WI38 (cell line): ENCODE measurements at regions not wholly inside any gene's neighbourhood (a gene's known extent, or its start where the extent isn't known, plus 50 kb on each side); places are given as distances from the start of the nearest gene placed in this dataset.

Source experiments
- H3K4me3 ChIP-seq: 2 replicates; pipeline ENCODE4 v1.5.1; 2011; ENCODE audit warnings: low read depth, mild to moderate bottlenecking, control low read depth, low read length
- CTCF ChIP-seq: IDR thresholded peaks from 2 replicates; pipeline ENCODE4 v1.5.1; 2012; ENCODE audit warnings: low read depth, mild to moderate bottlenecking, control low read depth, low read length

GRCh38 chr11:96506953-96507354, 117.1 kb downstream of the JRKL start:
- no peak overlapping the region for H3K4me3 ChIP-seq

GRCh38 chr11:96508861-96509260, 119.0 kb downstream of the JRKL start:
- no peak for TF ChIP-seq CTCF

More at GRCh38 chr11:96506953-96507354, 117.1 kb downstream of the JRKL start:
- TF ChIP-seq CTCF = no peak

GRCh38 chr11:96520939-96521338, 131.1 kb downstream of the JRKL start:
- no peak overlapping the region for H3K4me3 ChIP-seq
- no peak for TF ChIP-seq CTCF

More at GRCh38 chr11:96508861-96509260, 119.0 kb downstream of the JRKL start:
- no peak overlapping the region for H3K4me3 ChIP-seq

- H3K4me3 ChIP-seq = no peak overlapping the region
These were observed 133.8 kb downstream of the JRKL start for GRCh38 chr11:96523656-96524055.

GRCh38 chr11:96524475-96524874, 134.7 kb downstream of the JRKL start:
- H3K4me3 ChIP-seq = no peak overlapping the region
- no peak for TF ChIP-seq CTCF

More at GRCh38 chr11:96523656-96524055, 133.8 kb downstream of the JRKL start:
- TF ChIP-seq CTCF = no peak

- H3K4me3 ChIP-seq = no peak overlapping the region
- TF ChIP-seq CTCF = no peak
These were observed 140.7 kb downstream of the JRKL start for GRCh38 chr11:96530473-96530872.

- no peak for TF ChIP-seq CTCF
These were observed 148.3 kb downstream of the JRKL start for GRCh38 chr11:96538104-96538503.

More at GRCh38 chr11:96538104-96538503, 148.3 kb downstream of the JRKL start:
- no peak overlapping the region for H3K4me3 ChIP-seq
